HEK293T (cell line): ENCODE measurements at regions not wholly inside any gene's neighbourhood (a gene's known extent, or its start where the extent isn't known, plus 50 kb on each side); places are given as distances from the start of the nearest gene placed in this dataset.

Experiments
- ARNT ChIP-seq: fragments of 450-650 bp; IDR thresholded peaks from 2 replicates; pipeline ENCODE4 v1.6.1; 2017; ENCODE audit warnings: mild to moderate bottlenecking
- BHLHE40 ChIP-seq: fragments of 450-650 bp; IDR thresholded peaks from 2 replicates; pipeline ENCODE4 v1.6.1; 2016; ENCODE audit warnings: mild to moderate bottlenecking, moderate library complexity, borderline replicate concordance
- ELF4 ChIP-seq: fragments of 450-650 bp; IDR thresholded peaks from 2 replicates; pipeline ENCODE4 v1.6.1; 2017; ENCODE audit warnings: antibody characterized with exemption
- FOXA1 ChIP-seq: fragments of 450-650 bp; IDR thresholded peaks from 2 replicates; pipeline ENCODE4 v1.6.1; 2016; ENCODE audit warnings: mild to moderate bottlenecking
- FOXK2 ChIP-seq: fragments of 450-650 bp; IDR thresholded peaks from 2 replicates; pipeline ENCODE4 v1.6.1; 2016; ENCODE audit warnings: mild to moderate bottlenecking
- FOXM1 ChIP-seq: fragments of 450-650 bp; IDR thresholded peaks from 2 replicates; pipeline ENCODE4 v1.6.1; 2017; ENCODE audit warnings: mild to moderate bottlenecking, borderline replicate concordance
- L3MBTL2 ChIP-seq: fragments of 450-650 bp; conservative IDR thresholded peaks from 2 replicates; pipeline ENCODE4 v1.6.1; 2016; ENCODE audit warnings: mild to moderate bottlenecking
- NFRKB ChIP-seq: fragments of 450-650 bp; IDR thresholded peaks from 2 replicates; pipeline ENCODE4 v1.6.1; 2016; ENCODE audit warnings: mild to moderate bottlenecking, moderate library complexity
- SP1 ChIP-seq: fragments of 450-650 bp; IDR thresholded peaks from 2 replicates; pipeline ENCODE4 v1.6.1; 2017
- SUZ12 ChIP-seq: fragments of 450-650 bp; IDR thresholded peaks from 2 replicates; pipeline ENCODE4 v1.6.1; 2016; ENCODE audit warnings: mild to moderate bottlenecking
- ZNF384 ChIP-seq: fragments of 450-650 bp; IDR thresholded peaks from 2 replicates; pipeline ENCODE4 v1.6.1; 2016
- TF ChIP-seq, protein P1 (sequence below): fragments of 450-650 bp; IDR thresholded peaks from 2 replicates; pipeline ENCODE4 v1.6.1; 2016

DNA sequence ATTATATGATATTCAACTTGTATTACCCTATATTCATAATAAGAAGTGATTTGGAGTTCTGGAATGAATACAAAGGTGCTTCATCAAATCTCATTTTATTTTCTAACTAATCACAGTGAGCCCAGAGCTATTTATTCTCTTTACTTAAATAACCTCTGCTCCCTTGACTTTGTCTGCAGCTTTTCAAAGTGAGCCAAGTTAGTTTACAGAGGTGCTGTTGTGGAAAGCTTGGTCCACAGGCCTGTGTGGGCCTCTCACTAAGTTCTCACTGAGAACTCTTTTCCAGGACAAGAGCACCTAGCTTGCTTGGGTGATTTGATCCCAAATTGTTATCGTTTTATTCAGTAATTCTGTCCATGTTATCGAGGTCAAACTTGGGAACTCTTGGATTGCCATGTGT, 319.3 kb downstream of the RFC3 start:
- no peak for TF ChIP-seq NFRKB
- no peak for TF ChIP-seq BHLHE40
- no peak for TF ChIP-seq ELF4
- TF ChIP-seq SP1 = no peak
- no peak for TF ChIP-seq FOXK2
- TF ChIP-seq FOXM1 = no peak
- no peak for TF ChIP-seq SUZ12
- TF ChIP-seq, protein P1, sequence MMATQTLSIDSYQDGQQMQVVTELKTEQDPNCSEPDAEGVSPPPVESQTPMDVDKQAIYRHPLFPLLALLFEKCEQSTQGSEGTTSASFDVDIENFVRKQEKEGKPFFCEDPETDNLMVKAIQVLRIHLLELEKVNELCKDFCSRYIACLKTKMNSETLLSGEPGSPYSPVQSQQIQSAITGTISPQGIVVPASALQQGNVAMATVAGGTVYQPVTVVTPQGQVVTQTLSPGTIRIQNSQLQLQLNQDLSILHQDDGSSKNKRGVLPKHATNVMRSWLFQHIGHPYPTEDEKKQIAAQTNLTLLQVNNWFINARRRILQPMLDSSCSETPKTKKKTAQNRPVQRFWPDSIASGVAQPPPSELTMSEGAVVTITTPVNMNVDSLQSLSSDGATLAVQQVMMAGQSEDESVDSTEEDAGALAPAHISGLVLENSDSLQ = no peak
- no peak for TF ChIP-seq ZNF384
- TF ChIP-seq FOXA1 = no peak
- no peak for TF ChIP-seq L3MBTL2
- no peak for TF ChIP-seq ARNT
